ENCODE measurements at regions not wholly inside any gene's neighbourhood (a gene's known extent, or its start where the extent isn't known, plus 50 kb on each side); places are given as distances from the start of the nearest gene placed in this dataset.

DNA sequence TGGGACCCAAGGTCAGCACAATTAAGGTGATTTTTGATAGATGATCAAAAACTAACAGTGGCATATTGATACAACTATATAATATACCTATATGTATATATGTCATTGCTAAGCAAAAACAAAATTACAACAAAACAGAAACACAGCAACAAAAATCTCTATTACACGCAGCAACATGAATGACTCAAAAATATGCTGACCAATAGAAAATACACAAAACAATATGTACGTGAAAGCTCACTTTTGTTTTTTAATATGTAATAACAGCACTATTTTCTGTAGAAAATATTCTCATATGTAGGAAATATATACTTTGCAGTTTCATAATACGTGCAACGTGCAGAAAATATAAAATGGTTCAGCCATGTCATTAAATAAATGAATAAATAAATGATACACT is 1985.7 kb upstream of the CDH9 start:
- H3K27ac ChIP-seq (ENCODE audit: low read depth, low read length), result no peak overlapping the region
- H3K4me3 ChIP-seq (ENCODE audit: low read depth, low read length), result no peak overlapping the region
- no peak for DNase-seq (ENCODE audit: low read depth, low spot score)
- TF ChIP-seq, protein P1, sequence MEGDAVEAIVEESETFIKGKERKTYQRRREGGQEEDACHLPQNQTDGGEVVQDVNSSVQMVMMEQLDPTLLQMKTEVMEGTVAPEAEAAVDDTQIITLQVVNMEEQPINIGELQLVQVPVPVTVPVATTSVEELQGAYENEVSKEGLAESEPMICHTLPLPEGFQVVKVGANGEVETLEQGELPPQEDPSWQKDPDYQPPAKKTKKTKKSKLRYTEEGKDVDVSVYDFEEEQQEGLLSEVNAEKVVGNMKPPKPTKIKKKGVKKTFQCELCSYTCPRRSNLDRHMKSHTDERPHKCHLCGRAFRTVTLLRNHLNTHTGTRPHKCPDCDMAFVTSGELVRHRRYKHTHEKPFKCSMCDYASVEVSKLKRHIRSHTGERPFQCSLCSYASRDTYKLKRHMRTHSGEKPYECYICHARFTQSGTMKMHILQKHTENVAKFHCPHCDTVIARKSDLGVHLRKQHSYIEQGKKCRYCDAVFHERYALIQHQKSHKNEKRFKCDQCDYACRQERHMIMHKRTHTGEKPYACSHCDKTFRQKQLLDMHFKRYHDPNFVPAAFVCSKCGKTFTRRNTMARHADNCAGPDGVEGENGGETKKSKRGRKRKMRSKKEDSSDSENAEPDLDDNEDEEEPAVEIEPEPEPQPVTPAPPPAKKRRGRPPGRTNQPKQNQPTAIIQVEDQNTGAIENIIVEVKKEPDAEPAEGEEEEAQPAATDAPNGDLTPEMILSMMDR (IDR thresholded peaks at IDR 0.05; ENCODE audit: low read depth, low read length), result no peak
- ChIA-PET CTCF (no interaction called here), POLR2A (no interaction called here)
- no peaks in the 10 kb centered on the region for H3K27me3 ChIP-seq (ENCODE audit: control insufficient read depth, insufficient read depth, low read length)
- H3K9me3 ChIP-seq (ENCODE audit: control insufficient read depth, insufficient read depth, low read length), result peaks cover 6% of the 10 kb centered on the region

DNA sequence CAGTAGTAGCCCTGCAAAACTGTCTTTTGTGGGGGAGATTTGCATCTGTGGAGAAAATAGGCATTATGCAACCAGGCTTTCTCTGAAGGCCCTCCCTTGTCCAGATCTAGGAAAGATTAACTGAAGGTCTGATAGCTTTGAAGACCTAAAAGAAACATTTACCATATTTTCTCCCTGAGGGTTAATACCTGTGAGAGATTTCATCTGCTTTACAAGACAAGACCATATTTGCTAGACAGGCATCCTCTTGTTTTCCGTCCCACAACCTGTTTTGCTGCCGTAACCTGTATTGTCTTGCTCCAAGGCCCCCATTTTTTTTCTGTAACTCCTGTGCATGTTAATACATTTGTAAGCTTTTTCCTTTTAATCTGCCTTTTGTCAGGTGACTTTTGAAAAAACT is 1985.2 kb upstream of the CDH9 start:
- POLR2A ChIA-PET, result no interaction called here
- TF ChIP-seq, protein P1 (IDR thresholded peaks at IDR 0.05; ENCODE audit: low read depth, low read length), result no peak
- H3K9me3 ChIP-seq (ENCODE audit: control insufficient read depth, insufficient read depth, low read length), result peaks cover 6% of the 10 kb centered on the region
- CTCF ChIA-PET, result no interaction called here
- DNase-seq (ENCODE audit: low read depth, low spot score), result no peak
- H3K27ac ChIP-seq (ENCODE audit: low read depth, low read length), result no peak overlapping the region
- H3K27me3 ChIP-seq (ENCODE audit: control insufficient read depth, insufficient read depth, low read length), result no peaks in the 10 kb centered on the region
- H3K4me3 ChIP-seq (ENCODE audit: low read depth, low read length), result no peak overlapping the region

DNA sequence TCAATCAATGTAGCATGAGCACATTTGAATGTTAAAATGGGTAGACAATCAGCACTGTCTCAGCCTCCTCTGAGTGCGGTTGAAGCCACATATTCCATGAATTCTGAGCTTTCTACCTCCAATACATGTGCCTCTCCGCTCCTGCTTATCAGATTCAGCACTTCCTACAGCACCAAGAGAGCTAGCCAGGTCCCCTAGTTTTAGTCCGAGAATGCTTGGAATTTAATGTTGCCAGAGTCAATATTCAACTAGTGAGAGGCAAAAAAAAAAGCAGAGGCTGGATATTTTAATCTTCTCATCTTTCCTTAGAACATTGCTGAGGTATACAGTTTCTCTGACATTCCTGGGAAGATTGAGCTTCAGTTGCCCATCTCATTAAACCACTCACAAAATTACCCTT is 1979.1 kb upstream of the CDH9 start:
- ChIA-PET CTCF (no interaction called here), POLR2A (no interaction called here)

DNA sequence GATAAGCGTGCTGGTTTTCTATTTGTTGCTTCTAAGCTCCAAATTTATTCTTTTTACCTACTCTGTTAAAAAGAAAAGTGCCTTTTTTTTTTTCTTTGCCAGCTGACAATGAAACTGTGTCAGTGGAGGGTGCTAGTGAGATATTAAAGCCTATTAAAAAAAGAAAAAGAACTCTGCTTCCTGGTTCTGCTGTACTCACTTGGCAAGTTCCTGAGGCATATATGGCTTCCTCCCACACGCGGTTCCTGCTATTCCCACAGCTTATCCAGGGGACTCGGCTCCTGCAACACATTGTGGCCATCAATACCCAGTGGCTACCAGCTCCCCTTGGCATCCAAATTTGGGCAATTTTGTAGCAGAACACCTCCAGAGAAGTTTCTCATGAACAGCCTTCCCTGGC is 1977.7 kb upstream of the CDH9 start:
- CTCF ChIA-PET, result no interaction called here
- TF ChIP-seq, protein P1 (IDR thresholded peaks at IDR 0.05; ENCODE audit: low read depth, low read length), result no peak

More for the DNA sequence above, 1979.1 kb upstream of the CDH9 start:
- H3K27me3 ChIP-seq (ENCODE audit: control insufficient read depth, insufficient read depth, low read length), result no peaks in the 10 kb centered on the region
- no peak overlapping the region for H3K27ac ChIP-seq (ENCODE audit: low read depth, low read length)
- TF ChIP-seq, protein P1 (IDR thresholded peaks at IDR 0.05; ENCODE audit: low read depth, low read length), result no peak
- H3K9me3 ChIP-seq (ENCODE audit: control insufficient read depth, insufficient read depth, low read length), result peaks cover 2% of the 10 kb centered on the region; the same call in 1 of the 2 replicates
- H3K4me3 ChIP-seq (ENCODE audit: low read depth, low read length), result no peak overlapping the region
- no peak for DNase-seq (ENCODE audit: low read depth, low spot score)

DNA sequence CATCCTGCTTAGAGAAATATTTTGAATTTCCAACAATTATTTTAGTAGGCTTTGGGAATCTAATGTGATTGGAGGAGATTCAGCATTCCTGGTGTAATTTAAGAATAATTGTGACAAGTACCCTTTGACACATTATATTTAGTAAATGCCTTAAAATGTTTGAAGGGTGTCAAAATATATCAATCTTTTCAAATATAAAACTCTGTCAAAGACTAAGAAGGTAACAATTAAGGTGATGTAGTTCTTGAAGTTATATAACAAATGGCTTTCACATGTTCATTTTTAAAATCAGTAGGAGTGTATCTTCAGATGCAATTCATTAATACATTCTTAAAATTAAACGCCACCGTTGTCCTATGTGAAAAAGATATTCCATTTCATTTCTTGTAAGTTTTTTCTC is 1977.1 kb upstream of the CDH9 start:
- TF ChIP-seq, protein P1 (IDR thresholded peaks at IDR 0.05; ENCODE audit: low read depth, low read length), result no peak
- no peaks in the 10 kb centered on the region; the same call in 1 of the 2 replicates for H3K9me3 ChIP-seq (ENCODE audit: control insufficient read depth, insufficient read depth, low read length)
- DNase-seq (ENCODE audit: low read depth, low spot score), result no peak
- POLR2A ChIA-PET, result no interaction called here
- CTCF ChIA-PET, result no interaction called here
- no peak overlapping the region for H3K27ac ChIP-seq (ENCODE audit: low read depth, low read length)
- H3K27me3 ChIP-seq (ENCODE audit: control insufficient read depth, insufficient read depth, low read length), result no peaks in the 10 kb centered on the region
- H3K4me3 ChIP-seq (ENCODE audit: low read depth, low read length), result no peak overlapping the region

More for the DNA sequence above, 1977.7 kb upstream of the CDH9 start:
- POLR2A ChIA-PET, result no interaction called here
- no peak overlapping the region for H3K4me3 ChIP-seq (ENCODE audit: low read depth, low read length)
- no peaks in the 10 kb centered on the region for H3K27me3 ChIP-seq (ENCODE audit: control insufficient read depth, insufficient read depth, low read length)
- H3K27ac ChIP-seq (ENCODE audit: low read depth, low read length), result no peak overlapping the region
- H3K9me3 ChIP-seq (ENCODE audit: control insufficient read depth, insufficient read depth, low read length), result peaks cover 2% of the 10 kb centered on the region; the same call in 1 of the 2 replicates
- DNase-seq (ENCODE audit: low read depth, low spot score), result no peak
